B cell (primary cell): ENCODE measurements at regions not wholly inside any gene's neighbourhood (a gene's known extent, or its start where the extent isn't known, plus 50 kb on each side); places are given as distances from the start of the nearest gene placed in this dataset.
A peak's percentile ranks its signal among the peaks of the same experiment; 100 is the strongest.

Experiments
- ATAC-seq: fragments of 200-7000 bp; cut with Tn5 transposase; one replicate; pipeline ENCODE4 v1.10.0; 2021; ENCODE audit warnings: low read depth, mild to moderate bottlenecking, moderate number of reproducible peaks, moderate library complexity
- CTCF ChIA-PET: fragments of 350-600 bp; sonication (Branson Sonifier 250); formaldehyde crosslinking; loops from one replicate; lab custom pipeline; 2021; ENCODE audit warnings: antibody characterized with exemption, inconsistent platforms; lab: Charles Lee
- POLR2A ChIA-PET: fragments of 350-600 bp; sonication (Branson Sonifier 250); formaldehyde crosslinking; loops from one replicate; lab custom pipeline; 2021; ENCODE audit warnings: antibody characterized with exemption; lab: Charles Lee
- DNase-seq: peaks from one replicate; pipeline ENCODE4 v3.0.0; 2013
- H2AFZ ChIP-seq: 2 replicates; pipeline ENCODE4 v1.6.1; 2012; ENCODE audit warnings: mild to moderate bottlenecking, low read depth, low read length; ENCODE audit not compliant: insufficient read depth, poor library complexity, severe bottlenecking
- H3K27ac ChIP-seq, 2 donors: 1 replicate in 1 of 2; 2 replicates in 1 of 2; pipeline ENCODE4 v1.5.1; 2012 to 2013; ENCODE audit warnings: low read length in 2 of 2, mild to moderate bottlenecking in 2 of 2, moderate library complexity in 1 of 2
- H3K27me3 ChIP-seq, 4 experiments: fragments of 200-600 bp in 1 of 4; sonication (generic) in 1 of 4; replicated peaks in 1 of 4; 1 replicate in 2 of 4; 2 replicates in 2 of 4; pipeline versions ENCODE4 v1.6.1 to v1.7.0; 2013 to 2016; ENCODE audit warnings: low read length in 3 of 4, mild to moderate bottlenecking in 2 of 4, mixed read lengths in 1 of 4, moderate library complexity in 1 of 4; ENCODE audit not compliant: insufficient read depth in 4 of 4, control insufficient read depth in 3 of 4; ENCODE audit errors: control extremely low read depth in 1 of 4
- H3K36me3 ChIP-seq, 2 experiments: replicated peaks in 1 of 2; 1 replicate in 1 of 2; 2 replicates in 1 of 2; pipeline versions ENCODE4 v1.6.1 to v1.7.1; 2013; ENCODE audit warnings: low read length in 1 of 2; ENCODE audit not compliant: insufficient read depth in 2 of 2, control insufficient read depth in 1 of 2; ENCODE audit errors: control extremely low read depth in 1 of 2, extremely low read depth in 1 of 2
- H3K4me1 ChIP-seq, 2 donors: fragments of 200-600 bp in 1 of 2; sonication (generic) in 1 of 2; 1 replicate in 1 of 2; 2 replicates in 1 of 2; pipeline versions ENCODE4 v1.5.1 to v1.6.1; 2013 to 2017; ENCODE audit warnings: low read length in 2 of 2; ENCODE audit not compliant: control insufficient read depth in 2 of 2, insufficient read depth in 2 of 2
- H3K4me2 ChIP-seq: replicated peaks from 2 replicates; pipeline ENCODE3; 2012; ENCODE audit warnings: mild to moderate bottlenecking, low read depth, low read length; ENCODE audit not compliant: poor library complexity, severe bottlenecking
- H3K4me3 ChIP-seq, 5 experiments: fragments of 200-600 bp in 1 of 5; sonication (generic) in 1 of 5; 1 replicate in 3 of 5; 2 replicates in 2 of 5; pipeline versions ENCODE4 v1.5.1 to v1.7.0; 2011 to 2016; ENCODE audit warnings: low read length in 4 of 5, mild to moderate bottlenecking in 4 of 5, low read depth in 2 of 5, control low read depth in 1 of 5, moderate library complexity in 1 of 5; ENCODE audit not compliant: insufficient read depth in 1 of 5; ENCODE audit errors: control extremely low read depth in 1 of 5, extremely low read depth in 1 of 5
- H3K79me2 ChIP-seq: fragments of 200-600 bp; sonication (generic); one replicate; pipeline ENCODE4 v1.6.0; 2016; ENCODE audit warnings: low read length; ENCODE audit not compliant: control insufficient read depth, insufficient read depth
- H3K9ac ChIP-seq: fragments of 200-600 bp; sonication (generic); 2 replicates; pipeline ENCODE4 v1.6.1; 2017; ENCODE audit warnings: mild to moderate bottlenecking, low read length, moderate library complexity
- H3K9me3 ChIP-seq, 3 donors: one replicate each; pipeline versions ENCODE4 v1.6.1 to v1.7.1; 2013; ENCODE audit warnings: low read length in 2 of 3; ENCODE audit not compliant: control insufficient read depth in 2 of 3, insufficient read depth in 1 of 3; ENCODE audit errors: control extremely low read depth in 1 of 3
- H4K20me1 ChIP-seq: 2 replicates; pipeline ENCODE4 v1.6.0; 2012; ENCODE audit warnings: mild to moderate bottlenecking, low read length; ENCODE audit not compliant: insufficient read depth, control insufficient read depth, poor library complexity, severe bottlenecking
- H3K27ac Mint-ChIP-seq: one replicate; pipeline ENCODE4 v1.8.0; 2021; ENCODE audit warnings: mixed read lengths
- H3K27me3 Mint-ChIP-seq: one replicate; pipeline ENCODE4 v1.8.0; 2021; ENCODE audit warnings: mixed read lengths
- H3K4me1 Mint-ChIP-seq: one replicate; pipeline ENCODE4 v1.8.0; 2021; ENCODE audit warnings: mixed read lengths
- H3K4me3 Mint-ChIP-seq: one replicate; pipeline ENCODE4 v1.8.0; 2021; ENCODE audit warnings: mixed read lengths
- H3K9me3 Mint-ChIP-seq: one replicate; pipeline ENCODE4 v1.8.0; 2022; ENCODE audit warnings: mixed read lengths; ENCODE audit not compliant: insufficient read depth
- EZH2 ChIP-seq: IDR thresholded peaks from 2 replicates; pipeline ENCODE4 v1.6.1; 2012; ENCODE audit warnings: borderline replicate concordance, low read depth, mild to moderate bottlenecking, moderate library complexity, low read length; ENCODE audit not compliant: insufficient read depth, poor library complexity, severe bottlenecking
- WGBS: methylation state at CpG from one replicate; pipeline ENCODE4 v1.1.5; 2013; ENCODE audit warnings: missing lambda C conversion rate; ENCODE audit not compliant: insufficient coverage; 5-methylcytosine and 5-hydroxymethylcytosine counted together
- intact Hi-C: fragments of 100-400 bp; cut with micrococcal nuclease; formaldehyde crosslinking; loops from one replicate; pipeline ENCODE4 v1.10.0; 2022
- TF ChIP-seq, protein P1 (sequence below): fragments of 200-600 bp; IDR thresholded peaks from one replicate; pipeline ENCODE4 v1.8.0; 2022; ENCODE audit warnings: antibody characterized with exemption, mild to moderate bottlenecking

- POLR2A ChIA-PET: interaction anchor here (0.6 to 4.1 kb wide), 33 partner anchors 9 to 304 kb away, joined by 3 to 94 read pairs (median 5); partner anchors contain the start of gene BTG1
Measured at GRCh38 chr12:92445253-92446082, 257.3 kb upstream of the PLEKHG7 start.

More at GRCh38 chr12:92445253-92446082, 257.3 kb upstream of the PLEKHG7 start:
- peak overlapping the region; percentile 96 for H3K27ac Mint-ChIP-seq
- no peaks in the 10 kb centered on the region for H3K36me3 ChIP-seq
- WGBS: 0% methylated on average over 7 of the region's 10 CpGs
- no peaks in the 10 kb centered on the region for H3K27me3 Mint-ChIP-seq
- peaks cover 28% of the 10 kb centered on the region for H3K79me2 ChIP-seq
- H4K20me1 ChIP-seq: no peaks in the 10 kb centered on the region
- peak overlapping the region; percentile 80 for H3K4me3 Mint-ChIP-seq
- H3K27ac ChIP-seq: peak overlapping the region; percentile 99
- peak overlapping the region in 4 of 5 experiments; percentile 0 to 43 (median 25) for H3K4me3 ChIP-seq
- peaks cover 0 to 2% (median 0%) of the 10 kb centered on the region in 3 donors for H3K9me3 ChIP-seq
- intact Hi-C loops: loop anchor here (1.0 to 10.0 kb wide), 13 partner anchors 8 to 631 kb away; no protein-coding TSS in a partner anchor
- peak; percentile 89 for DNase-seq
- CTCF ChIA-PET: interaction anchor here (0.7 to 5.6 kb wide), 31 partner anchors 10 to 1063 kb away, joined by 3 to 85 read pairs (median 4); partner anchors contain the start of gene BTG1
- peak overlapping the region; percentile 60 for H3K9ac ChIP-seq
- no peak for TF ChIP-seq EZH2
- TF ChIP-seq, protein P1, sequence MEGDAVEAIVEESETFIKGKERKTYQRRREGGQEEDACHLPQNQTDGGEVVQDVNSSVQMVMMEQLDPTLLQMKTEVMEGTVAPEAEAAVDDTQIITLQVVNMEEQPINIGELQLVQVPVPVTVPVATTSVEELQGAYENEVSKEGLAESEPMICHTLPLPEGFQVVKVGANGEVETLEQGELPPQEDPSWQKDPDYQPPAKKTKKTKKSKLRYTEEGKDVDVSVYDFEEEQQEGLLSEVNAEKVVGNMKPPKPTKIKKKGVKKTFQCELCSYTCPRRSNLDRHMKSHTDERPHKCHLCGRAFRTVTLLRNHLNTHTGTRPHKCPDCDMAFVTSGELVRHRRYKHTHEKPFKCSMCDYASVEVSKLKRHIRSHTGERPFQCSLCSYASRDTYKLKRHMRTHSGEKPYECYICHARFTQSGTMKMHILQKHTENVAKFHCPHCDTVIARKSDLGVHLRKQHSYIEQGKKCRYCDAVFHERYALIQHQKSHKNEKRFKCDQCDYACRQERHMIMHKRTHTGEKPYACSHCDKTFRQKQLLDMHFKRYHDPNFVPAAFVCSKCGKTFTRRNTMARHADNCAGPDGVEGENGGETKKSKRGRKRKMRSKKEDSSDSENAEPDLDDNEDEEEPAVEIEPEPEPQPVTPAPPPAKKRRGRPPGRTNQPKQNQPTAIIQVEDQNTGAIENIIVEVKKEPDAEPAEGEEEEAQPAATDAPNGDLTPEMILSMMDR: no peak
- no peaks in the 10 kb centered on the region for H3K9me3 Mint-ChIP-seq
- H3K27me3 ChIP-seq: no peaks in the 10 kb centered on the region
- H3K4me1 ChIP-seq: peaks cover 90 to 93% of the 10 kb centered on the region in 2 donors
- peak overlapping the region; percentile 59 for H2AFZ ChIP-seq
- H3K4me2 ChIP-seq: peak overlapping the region; percentile 71
- H3K4me1 Mint-ChIP-seq: peaks cover 91% of the 10 kb centered on the region
- ATAC-seq: peak; percentile 71
